ENCODE measurements at regions not wholly inside any gene's neighbourhood (a gene's known extent, or its start where the extent isn't known, plus 50 kb on each side); places are given as distances from the start of the nearest gene placed in this dataset.
A peak's percentile ranks its signal among the peaks of the same experiment; 100 is the strongest.

GRCh38 chr20:16945619-16946018 is 197.5 kb downstream of the OTOR start:
- ATAC-seq (no peak), FAIRE-seq (no peak), DNase-seq (no peak)
- no peaks in the 10 kb centered on the region for H3K9me3 ChIP-seq
- H3K4me1 ChIP-seq: no peaks in the 10 kb centered on the region
- H3K27ac ChIP-seq: no peak overlapping the region
- intact Hi-C loops (cut with DNase I): no loop called here
- no peak for TF ChIP-seq CTCF (IDR thresholded peaks at IDR 0.05)
- no peaks in the 10 kb centered on the region for H3K36me3 ChIP-seq
- H3K27me3 ChIP-seq: no peaks in the 10 kb centered on the region
- H3K4me3 ChIP-seq: no peak overlapping the region

- no peaks in the 10 kb centered on the region for H3K27me3 ChIP-seq
- H3K4me1 ChIP-seq: no peaks in the 10 kb centered on the region
- ATAC-seq: no peak
- no peak for FAIRE-seq
- no peaks in the 10 kb centered on the region for H3K9me3 ChIP-seq
- intact Hi-C loops (cut with DNase I): no loop called here
- no peak for TF ChIP-seq CTCF (IDR thresholded peaks at IDR 0.05)
- WGBS, 2 donors: 44 to 66% methylated on average over 2 of the region's 2 CpGs
- no peak overlapping the region for H3K4me3 ChIP-seq
- DNase-seq: no peak
- no peaks in the 10 kb centered on the region for H3K36me3 ChIP-seq
- no peak overlapping the region for H3K27ac ChIP-seq
Measured at GRCh38 chr20:16946097-16946496, 197.9 kb downstream of the OTOR start.

- FAIRE-seq: no peak
- no peak for TF ChIP-seq CTCF (IDR thresholded peaks at IDR 0.05)
- 22 to 25% methylated on average over 2 of the region's 2 CpGs for WGBS, 2 donors
- intact Hi-C loops (cut with DNase I): no loop called here
- H3K9me3 ChIP-seq: no peaks in the 10 kb centered on the region
- H3K27me3 ChIP-seq: no peaks in the 10 kb centered on the region
- no peaks in the 10 kb centered on the region for H3K36me3 ChIP-seq
- H3K27ac ChIP-seq: no peak overlapping the region
- no peak overlapping the region for H3K4me3 ChIP-seq
- H3K4me1 ChIP-seq: no peaks in the 10 kb centered on the region
- no peak for DNase-seq
- peak in 2 of 4 donors; percentile 20 to 59 for ATAC-seq
Measured at GRCh38 chr20:16947479-16947878, 199.3 kb downstream of the OTOR start.

- Histone ChIP-seq H3K27me3 (no peaks in the 10 kb centered on the region), H3K36me3 (no peaks in the 10 kb centered on the region), H3K4me3 (no peak overlapping the region), H3K9me3 (no peaks in the 10 kb centered on the region), H3K27ac (no peak overlapping the region), H3K4me1 (no peaks in the 10 kb centered on the region)
- intact Hi-C loops (cut with DNase I): no loop called here
- DNase-seq (no peak), FAIRE-seq (no peak), ATAC-seq (no peak)
- 53 to 70% methylated on average over 2 of the region's 2 CpGs for WGBS, 2 donors
- no peak for TF ChIP-seq CTCF (IDR thresholded peaks at IDR 0.05)
Measured at GRCh38 chr20:16951876-16952275, 203.7 kb downstream of the OTOR start.

GRCh38 chr20:16952965-16953364 is 204.8 kb downstream of the OTOR start:
- 61 to 63% methylated on average over 1 of the region's 1 CpG for WGBS, 2 donors

More at GRCh38 chr20:16952965-16953364, 204.8 kb downstream of the OTOR start:
- ATAC-seq (no peak), FAIRE-seq (no peak), DNase-seq (no peak)
- Histone ChIP-seq H3K4me1 (no peaks in the 10 kb centered on the region), H3K36me3 (no peaks in the 10 kb centered on the region), H3K27ac (no peak overlapping the region), H3K4me3 (no peak overlapping the region), H3K9me3 (no peaks in the 10 kb centered on the region), H3K27me3 (no peaks in the 10 kb centered on the region)
- intact Hi-C loops (cut with DNase I): no loop called here
- TF ChIP-seq CTCF (IDR thresholded peaks at IDR 0.05): no peak

Data from pancreas (tissue), 10 donors.